Dedifferentiated amniotic fluid mesenchymal stem cell (primary cell): ENCODE measurements at regions not wholly inside any gene's neighbourhood (a gene's known extent, or its start where the extent isn't known, plus 50 kb on each side); places are given as distances from the start of the nearest gene placed in this dataset.
A peak's percentile ranks its signal among the peaks of the same experiment; 100 is the strongest.

Source experiments
- DNase-seq: peaks from one replicate; pipeline ENCODE4 v3.0.0-alpha.2; 2016; ENCODE audit errors: extremely low spot score

DNA sequence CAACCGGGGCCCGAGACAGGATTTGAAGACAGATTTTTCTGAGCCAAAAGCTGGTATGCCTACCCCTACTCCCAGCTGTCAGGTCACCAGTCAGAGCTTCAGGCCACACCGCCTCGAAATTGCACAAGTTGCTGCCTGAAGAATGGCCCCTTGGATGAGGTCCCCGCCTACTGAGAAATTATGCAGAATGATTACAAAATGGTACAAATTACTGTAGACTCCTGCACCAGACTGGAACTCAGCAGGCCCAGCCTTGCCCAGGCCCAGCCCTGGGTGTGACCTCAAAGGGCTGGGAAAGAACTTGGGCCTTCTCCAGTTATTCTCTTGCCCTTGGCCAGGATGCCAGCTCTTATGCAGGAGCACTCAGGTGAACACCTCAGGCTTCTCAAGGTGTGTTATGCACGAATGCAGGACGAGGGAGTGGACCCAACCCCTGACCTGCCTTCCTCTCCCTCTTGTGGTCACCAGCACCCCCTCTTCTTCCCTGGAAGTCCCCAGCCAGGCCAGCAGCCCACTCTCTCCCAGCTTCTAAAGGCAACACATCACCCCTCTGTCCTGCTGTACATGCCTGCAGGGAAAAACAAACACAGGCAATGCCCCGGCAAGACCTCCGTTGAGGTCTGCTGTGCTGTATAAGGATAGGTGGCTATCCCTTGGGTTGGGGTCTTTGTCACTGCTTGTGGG, 88.7 kb upstream of the NAA20 start:
- DNase-seq: no peak

DNA sequence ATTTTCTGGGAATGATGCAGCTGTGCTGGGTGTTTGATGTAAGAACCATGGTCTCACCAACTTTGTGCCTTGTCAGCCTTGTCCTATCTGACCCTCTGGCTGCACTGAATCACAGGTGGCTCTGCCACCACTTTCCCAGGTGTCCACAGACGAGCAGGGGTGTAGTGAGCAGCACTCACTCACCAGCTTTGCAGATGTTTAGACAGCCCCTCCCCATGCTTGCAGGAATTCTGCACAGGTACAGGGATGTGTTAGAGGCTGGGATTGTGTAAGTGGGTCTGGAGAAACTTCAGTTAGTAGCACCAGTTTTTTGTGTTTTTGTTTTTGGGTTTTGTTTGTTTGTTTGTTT, 88.2 kb upstream of the NAA20 start:
- DNase-seq: no peak

DNA sequence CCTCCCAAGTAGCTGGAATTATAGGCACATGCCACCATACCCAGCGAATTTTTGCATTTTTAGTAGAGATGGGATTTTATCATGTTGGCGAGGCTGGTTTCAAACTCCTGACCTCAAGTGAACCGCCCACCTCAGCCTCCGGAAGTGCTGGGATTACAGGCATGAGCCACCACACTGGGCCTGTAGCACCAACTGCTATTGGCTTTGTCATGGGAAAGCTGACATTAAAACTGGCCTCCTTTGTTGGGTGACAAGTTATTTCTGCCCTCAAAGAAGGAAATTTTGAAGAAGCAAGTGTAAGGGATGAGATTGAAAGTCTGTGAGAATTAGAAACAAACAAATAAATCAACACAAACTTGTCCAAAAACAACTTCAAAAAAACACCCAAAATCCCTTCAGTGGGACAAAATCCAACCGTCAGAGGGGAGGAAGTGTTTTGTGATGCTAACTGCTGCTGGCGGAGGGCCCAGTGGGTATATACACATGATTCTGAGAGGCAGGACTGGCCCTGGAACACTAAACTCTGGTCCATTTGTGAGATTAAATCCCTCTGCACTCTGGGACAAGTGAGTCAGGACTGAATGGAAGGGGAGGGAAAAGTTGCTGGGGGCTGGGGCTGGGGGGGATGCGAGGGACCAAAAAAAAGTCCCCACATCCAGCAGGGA, 87.5 kb upstream of the NAA20 start:
- DNase-seq: no peak

GRCh38 chr20:19930426-19930825, 86.7 kb upstream of the NAA20 start:
- DNase-seq: no peak

DNA sequence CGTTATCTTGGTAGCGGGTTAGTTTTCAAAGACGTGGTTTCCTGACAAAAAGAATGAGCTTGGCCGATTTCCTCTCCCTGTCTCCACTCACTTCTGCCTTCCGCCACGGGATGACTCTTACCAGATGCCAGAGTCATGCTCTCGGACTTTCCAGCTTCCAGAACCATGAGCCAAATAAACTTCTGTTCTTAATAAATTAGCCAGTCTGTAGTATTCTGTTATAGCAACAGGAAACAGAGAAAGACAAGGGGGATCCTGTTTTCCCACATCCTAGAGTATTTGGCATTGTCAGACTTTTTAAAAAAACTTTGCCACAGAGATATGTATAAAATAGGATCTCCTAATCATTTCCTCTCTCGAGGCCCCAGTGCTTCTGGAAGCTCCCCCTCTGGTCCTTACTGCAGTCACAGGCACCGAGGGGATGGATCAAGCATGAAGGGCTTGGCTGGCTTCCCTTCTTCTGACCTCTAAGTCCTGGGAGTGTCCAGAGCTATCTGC, 84.9 kb upstream of the NAA20 start:
- DNase-seq: peak; percentile 41

- no peak for DNase-seq
Measured at GRCh38 chr20:19934792-19935491, 82.2 kb upstream of the NAA20 start.

DNA sequence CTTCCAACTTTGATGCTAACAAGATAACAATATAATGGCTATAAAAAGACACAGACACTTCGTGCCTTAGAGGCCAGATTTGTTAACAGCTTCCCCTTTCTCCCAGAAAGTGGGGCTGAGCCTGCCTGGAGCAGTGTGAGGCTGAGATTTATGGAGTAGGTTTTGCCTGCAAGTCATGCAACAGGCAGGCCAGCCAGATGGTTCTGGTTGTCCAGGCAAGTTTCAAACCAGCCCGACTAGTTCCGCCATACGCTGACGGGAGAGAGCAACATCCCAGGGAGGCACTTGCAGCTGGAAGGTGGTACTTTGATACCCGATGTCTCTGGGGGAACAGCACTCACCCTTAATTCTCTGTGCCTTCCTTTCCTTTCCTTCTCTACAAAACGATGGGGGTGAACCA, 81.3 kb upstream of the NAA20 start:
- DNase-seq: no peak

- DNase-seq: no peak
Measured at GRCh38 chr20:19936466-19937200, 80.5 kb upstream of the NAA20 start.

DNA sequence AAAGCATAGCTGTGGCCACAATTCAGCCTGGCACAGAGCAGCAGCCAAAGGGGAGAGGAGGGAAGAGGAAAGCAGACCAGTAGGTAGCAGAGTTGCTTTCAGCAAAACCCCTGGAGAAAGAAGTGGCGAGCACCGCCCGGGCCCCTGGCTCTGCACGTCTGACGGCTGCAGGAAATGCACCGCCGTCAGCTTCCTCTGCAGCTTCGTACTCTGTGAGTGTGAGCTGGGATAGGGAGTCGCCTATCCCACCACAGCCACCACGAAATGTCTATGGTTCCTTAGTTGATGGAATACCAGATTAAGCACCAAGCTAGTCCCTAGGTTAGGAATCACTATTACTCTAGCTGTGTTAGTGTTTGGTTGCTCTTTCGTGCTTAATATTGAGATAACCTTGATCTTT, 79.9 kb upstream of the NAA20 start:
- DNase-seq: no peak

DNA sequence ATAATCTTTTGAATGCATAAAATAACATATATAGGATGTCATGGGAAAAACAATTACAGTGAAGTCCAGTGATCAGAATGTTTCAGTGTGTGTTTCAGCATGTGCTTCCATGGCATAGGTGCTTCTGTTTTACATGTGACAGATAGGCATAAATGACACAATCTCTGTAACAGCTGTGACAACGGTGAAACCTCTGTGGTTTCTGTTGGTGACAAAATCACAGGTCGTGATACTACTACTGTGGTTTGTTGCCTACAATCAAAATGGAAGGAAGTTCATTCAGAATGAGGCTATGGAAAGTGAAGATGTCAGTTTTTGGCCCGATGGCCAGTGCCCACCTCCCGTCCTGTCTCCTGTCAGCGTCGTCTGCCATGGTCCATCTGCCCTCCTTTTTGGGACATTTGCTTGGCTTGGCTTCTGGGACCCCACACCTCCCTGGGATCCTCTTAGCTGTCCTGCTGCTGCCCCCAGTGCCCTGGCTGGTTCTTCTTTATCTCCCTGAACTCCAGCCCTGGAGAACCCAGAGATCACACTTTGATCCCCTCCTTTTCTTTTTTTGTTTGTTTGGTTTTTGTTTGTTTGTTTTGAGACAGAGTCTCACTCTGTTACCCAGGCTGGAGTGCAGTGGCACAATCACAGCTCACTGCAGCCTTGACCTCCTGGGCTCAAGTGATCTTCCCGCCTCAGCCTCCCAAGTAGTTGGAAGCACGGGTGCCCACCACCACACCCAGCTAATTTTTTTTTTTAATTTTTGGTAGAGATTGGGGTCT, 79.3 kb upstream of the NAA20 start:
- no peak for DNase-seq

DNA sequence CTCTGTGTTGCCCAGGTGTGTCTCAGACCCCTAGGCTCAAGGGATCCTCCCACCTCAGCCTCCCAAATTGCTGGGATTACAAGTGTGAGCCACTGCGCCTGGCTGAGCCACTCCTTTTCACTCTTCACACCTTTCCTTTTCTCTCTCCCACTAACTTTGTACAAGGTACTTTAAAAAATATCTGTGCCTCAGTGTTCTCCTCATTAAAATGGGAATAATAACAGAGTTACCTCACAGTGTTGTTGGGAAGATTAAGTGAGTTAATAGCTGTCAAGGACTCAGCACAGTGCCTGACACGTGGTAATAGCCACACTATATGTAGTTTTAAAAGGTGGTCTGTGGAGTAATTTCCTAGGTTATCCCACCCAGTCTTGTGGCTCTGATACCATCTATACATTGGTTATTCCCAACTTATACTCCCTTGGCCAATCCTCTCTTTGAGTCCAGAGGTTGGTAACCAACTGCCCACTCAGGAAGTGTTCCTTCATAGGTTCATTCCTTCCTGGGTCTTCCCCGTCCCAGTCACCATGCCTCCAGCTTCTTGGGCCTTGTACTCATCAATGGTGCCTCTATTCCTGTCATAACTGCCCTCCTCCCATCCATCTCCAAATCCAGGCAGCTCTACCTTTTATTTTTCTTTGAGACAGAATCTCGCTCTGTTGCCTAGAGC, 78.6 kb upstream of the NAA20 start:
- no peak for DNase-seq

DNA sequence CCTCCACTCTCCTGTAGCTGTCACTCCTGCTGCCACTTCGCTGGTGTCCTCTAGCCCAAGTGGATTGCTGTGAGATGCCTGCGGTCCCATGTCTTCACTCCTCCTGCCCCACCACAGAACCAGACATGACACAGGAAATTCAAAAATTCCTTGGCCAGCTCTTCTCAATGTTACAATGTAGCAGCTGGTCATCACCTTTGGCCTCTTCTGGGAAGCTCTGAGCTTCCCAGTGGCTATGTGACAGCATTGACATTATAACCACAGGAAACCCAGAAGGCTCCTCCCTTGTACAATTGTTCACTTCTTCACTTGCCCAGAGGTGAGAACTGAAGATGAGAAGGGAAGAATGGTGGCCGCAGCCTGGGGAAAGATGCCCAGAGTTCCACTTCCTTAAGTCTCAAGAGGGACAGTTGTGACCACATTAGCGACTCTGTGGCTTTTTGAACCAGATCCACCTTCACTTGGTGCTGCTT, 76.1 kb upstream of the NAA20 start:
- DNase-seq: no peak

- no peak for DNase-seq
Measured at GRCh38 chr20:19942611-19943010, 74.6 kb upstream of the NAA20 start.

- no peak for DNase-seq
Measured at GRCh38 chr20:19943061-19943521, 74.1 kb upstream of the NAA20 start.

DNA sequence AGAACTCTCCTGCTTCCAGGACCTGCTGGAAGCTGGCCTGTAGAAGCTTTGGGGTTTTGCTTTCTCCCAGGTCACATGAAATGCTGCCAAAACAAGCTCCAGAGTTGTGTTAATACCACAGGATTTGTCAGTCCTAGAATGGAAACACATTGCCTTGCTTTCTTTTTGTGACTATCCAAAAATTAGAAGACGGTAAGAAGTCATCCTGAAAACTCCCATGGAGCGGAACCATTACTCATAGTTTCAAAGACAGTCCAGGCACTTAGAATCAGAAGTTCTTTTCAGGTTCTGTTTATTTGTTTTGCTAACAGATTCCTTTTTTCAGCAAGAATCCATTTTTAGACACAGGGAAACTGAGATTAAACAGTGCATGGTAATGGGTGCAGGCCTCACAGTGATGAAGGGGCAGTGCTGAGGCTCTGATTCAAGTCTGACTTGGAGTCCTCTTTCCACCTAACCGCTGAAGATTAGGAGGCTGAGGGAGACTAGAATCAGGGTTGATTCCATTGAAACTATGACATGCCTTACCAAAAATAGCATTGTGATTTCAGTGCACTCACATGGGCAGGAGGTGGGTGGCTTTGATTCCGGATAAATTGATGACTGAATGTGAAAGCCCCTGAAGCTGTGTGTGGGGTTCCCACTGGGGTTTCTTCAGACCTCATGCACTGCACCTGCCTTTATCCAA, 72.2 kb upstream of the NAA20 start:
- DNase-seq: peak; percentile 72

DNA sequence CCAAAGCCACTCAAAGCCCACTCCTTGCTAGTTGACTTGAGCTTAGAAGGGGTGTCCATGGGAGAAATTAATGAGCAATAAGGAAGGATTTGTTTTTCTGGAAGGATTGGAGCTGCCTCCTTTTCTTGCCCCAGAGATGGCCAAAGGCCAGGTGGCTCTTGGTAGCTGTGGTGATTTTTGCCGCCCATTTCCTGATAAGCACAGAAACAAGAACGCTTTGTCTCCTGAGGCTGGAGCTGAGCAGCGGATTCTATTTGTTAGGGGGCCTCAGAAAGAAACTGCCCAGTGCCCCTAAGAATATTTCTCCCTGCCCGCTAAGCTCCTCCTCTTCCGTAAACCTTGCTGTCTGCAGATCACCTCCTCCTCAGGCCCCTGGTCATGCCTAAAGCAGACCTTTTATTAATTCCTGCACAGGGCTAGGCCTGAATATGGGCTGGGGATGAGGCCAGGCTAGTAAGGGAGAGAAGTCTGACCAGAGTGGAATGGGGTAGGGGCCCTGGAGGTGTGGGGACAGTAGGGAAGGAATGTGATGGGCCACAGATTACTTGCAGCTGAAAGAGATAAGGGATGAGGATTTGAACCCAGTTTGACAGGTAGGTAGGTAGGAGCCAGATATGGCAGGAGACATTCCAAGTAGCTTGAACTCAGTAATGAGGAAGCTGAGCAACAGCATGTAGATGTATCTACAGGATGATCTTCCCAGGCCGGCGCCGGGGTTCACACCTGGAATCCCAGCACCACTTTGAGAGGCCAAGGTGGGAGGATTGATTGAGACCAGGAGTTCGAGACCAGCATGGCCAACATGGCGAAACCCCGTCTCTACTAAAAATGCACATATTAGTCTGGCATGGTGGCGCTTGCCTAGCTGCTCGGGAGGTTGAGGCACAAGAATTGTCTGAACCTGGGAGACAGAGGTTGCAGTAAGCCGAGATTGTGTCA, 71.2 kb upstream of the NAA20 start:
- no peak for DNase-seq

DNA sequence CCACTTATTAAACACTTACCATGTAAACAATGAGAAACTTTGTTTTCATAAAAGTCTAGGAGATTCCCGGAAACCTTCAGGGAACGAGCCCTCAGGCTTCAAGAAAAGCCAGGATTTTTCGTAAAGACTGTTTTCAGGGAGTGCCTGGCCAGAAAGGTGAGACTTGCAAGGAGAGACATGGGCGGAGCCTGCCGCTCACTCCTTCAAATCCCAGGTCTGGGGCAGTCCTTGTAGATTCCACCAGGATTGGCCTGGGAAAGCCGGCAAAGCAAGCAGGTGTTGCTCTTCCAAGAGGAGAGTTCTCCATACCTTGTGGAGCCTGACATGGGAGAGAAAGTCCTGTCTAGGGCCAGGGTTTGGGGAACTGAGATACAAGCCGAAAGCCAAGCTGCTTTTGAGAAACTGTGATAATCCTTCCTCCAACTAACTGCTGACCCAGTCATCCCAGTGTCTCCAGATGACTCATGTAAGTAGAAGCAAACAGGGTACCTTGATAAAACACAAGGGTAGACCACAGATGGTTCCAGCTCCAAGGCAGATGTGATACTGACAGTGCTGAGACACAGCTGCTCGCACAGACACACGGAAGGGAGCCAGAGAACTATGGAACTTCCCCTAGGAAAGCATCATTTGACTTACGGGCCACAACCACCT, 69.4 kb upstream of the NAA20 start:
- DNase-seq: no peak

DNA sequence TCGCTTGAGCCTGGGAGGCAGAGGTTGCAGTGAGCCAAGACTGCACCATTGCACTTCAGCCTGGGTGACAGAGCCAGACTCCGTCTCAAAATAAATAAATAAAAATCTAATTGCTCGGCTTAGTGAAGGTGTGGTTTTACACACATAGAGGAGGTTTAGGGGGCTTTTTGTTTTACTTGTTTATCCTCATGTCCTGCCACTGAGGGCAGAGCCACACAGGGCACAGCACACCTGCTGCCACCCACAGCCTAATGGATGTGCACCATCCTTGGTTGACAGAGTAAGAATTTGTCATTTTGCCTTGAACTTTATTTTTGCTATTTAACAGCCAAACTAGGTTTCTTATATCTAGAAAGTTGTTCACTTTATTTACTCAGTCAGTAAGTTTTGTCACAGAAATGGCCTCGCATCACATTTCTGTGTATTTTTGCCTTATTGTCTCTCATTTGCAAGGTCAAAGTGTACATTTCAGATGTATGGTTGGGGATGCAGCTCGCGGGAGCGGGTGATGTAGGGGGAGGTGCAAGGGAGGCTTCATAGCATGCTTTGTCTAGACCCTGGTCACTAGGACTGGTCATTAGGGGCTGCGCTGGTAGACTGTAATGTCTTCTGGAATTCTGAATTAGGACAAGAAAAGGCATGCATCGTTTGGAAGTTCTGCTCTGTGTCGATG, 67.8 kb upstream of the NAA20 start:
- no peak for DNase-seq
